ENCODE measurements at regions not wholly inside any gene's neighbourhood (a gene's known extent, or its start where the extent isn't known, plus 50 kb on each side); places are given as distances from the start of the nearest gene placed in this dataset.

- H3K4me3 ChIP-seq (ENCODE audit: low read depth, low read length): no peak overlapping the region
Measured at GRCh38 chr6:78513856-78514255, 353.5 kb upstream of the IRAK1BP1 start.

DNA sequence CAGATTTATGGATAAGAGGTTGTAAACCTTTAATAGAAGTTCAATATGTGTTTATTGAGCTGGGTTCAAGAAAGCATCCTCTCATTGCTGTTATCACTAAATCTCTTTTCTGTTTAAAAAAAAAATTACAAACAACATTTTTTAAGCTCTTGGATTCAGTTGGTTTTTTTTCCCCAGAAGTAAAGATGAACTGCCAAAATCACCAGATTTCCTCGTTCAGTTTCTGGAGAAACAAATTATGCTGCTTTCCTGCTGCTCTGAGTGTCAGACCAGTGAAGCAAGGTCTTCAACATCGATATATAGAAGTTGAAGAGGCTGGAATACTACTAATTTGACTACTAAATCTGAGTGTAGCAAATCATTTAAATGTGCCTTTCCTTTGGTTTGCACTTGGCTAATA, 352.1 kb upstream of the IRAK1BP1 start:
- H3K27ac ChIP-seq (ENCODE audit: extremely low read depth, low read depth, low read length): no peak overlapping the region
- H3K36me3 ChIP-seq (ENCODE audit: control insufficient read depth in 2 of 2, insufficient read depth in 1 of 2, low read length in 2 of 2): no peaks in the 10 kb centered on the region
- H3K4me3 ChIP-seq (ENCODE audit: low read depth, low read length): no peak overlapping the region
- CTCF ChIA-PET: no interaction called here
- POLR2A ChIA-PET: no interaction called here
- H3K4me1 ChIP-seq (ENCODE audit: control insufficient read depth, insufficient read depth, low read length): no peaks in the 10 kb centered on the region
- TF ChIP-seq ZBTB10 (tag by site-specific recombination; IDR thresholded peaks at IDR 0.05): no peak
- no peak for TF ChIP-seq ZEB2 (tag by site-specific recombination; IDR thresholded peaks at IDR 0.05)
- no peak for TF ChIP-seq ZNF140 (tag by site-specific recombination; IDR thresholded peaks at IDR 0.05)
- TF ChIP-seq ZNF223 (tag by site-specific recombination; IDR thresholded peaks at IDR 0.05): no peak
- no peak for TF ChIP-seq ZIC2 (tag by site-specific recombination; IDR thresholded peaks at IDR 0.05)
- TF ChIP-seq TSHZ1 (tag by site-specific recombination; IDR thresholded peaks at IDR 0.05; ENCODE audit: borderline replicate concordance): no peak
- TF ChIP-seq HOXA7 (CRISPR knock-in tag; IDR thresholded peaks at IDR 0.05; ENCODE audit: borderline replicate concordance): no peak
- no peak for TF ChIP-seq ZNF677 (tag by site-specific recombination; IDR thresholded peaks at IDR 0.05)
- no peak for TF ChIP-seq ZNF202 (tag by site-specific recombination; IDR thresholded peaks at IDR 0.05; ENCODE audit: borderline replicate concordance)
- TF ChIP-seq ZNF37A (tag by site-specific recombination; IDR thresholded peaks at IDR 0.05): no peak
- no peak for TF ChIP-seq ZNF777 (tag by site-specific recombination; IDR thresholded peaks at IDR 0.05; ENCODE audit: borderline replicate concordance)
- TF ChIP-seq ZNF148 (tag by site-specific recombination; IDR thresholded peaks at IDR 0.05; ENCODE audit: borderline replicate concordance): no peak
- no peak for TF ChIP-seq EGR2 (tag by site-specific recombination; IDR thresholded peaks at IDR 0.05; ENCODE audit: low read depth)
- TF ChIP-seq ZNF274 (IDR thresholded peaks at IDR 0.05; ENCODE audit: low read length): no peak
- no peak for TF ChIP-seq ZNF274 (tag by site-specific recombination; IDR thresholded peaks at IDR 0.05; ENCODE audit: borderline replicate concordance)
- TF ChIP-seq GLI4 (tag by site-specific recombination; IDR thresholded peaks at IDR 0.05): no peak
- H3K9me3 ChIP-seq (ENCODE audit: control insufficient read depth, insufficient read depth, low read depth, low read length): no peaks in the 10 kb centered on the region

More at GRCh38 chr6:78513856-78514255, 353.5 kb upstream of the IRAK1BP1 start:
- Histone ChIP-seq H3K27ac (ENCODE audit: extremely low read depth, low read depth, low read length) (no peak overlapping the region), H3K9me3 (ENCODE audit: control insufficient read depth, insufficient read depth, low read depth, low read length) (no peaks in the 10 kb centered on the region), H3K4me1 (ENCODE audit: control insufficient read depth, insufficient read depth, low read length) (no peaks in the 10 kb centered on the region), H3K36me3 (ENCODE audit: control insufficient read depth in 2 of 2, insufficient read depth in 1 of 2, low read length in 2 of 2) (no peaks in the 10 kb centered on the region)
- TF ChIP-seq ZBTB49 (tag by site-specific recombination; IDR thresholded peaks at IDR 0.05; ENCODE audit: low read depth) (no peak), ZNF544 (tag by site-specific recombination; IDR thresholded peaks at IDR 0.05) (no peak), ZNF621 (tag by site-specific recombination; IDR thresholded peaks at IDR 0.05) (no peak), ZNF654 (tag by site-specific recombination; IDR thresholded peaks at IDR 0.05; ENCODE audit: low read depth) (0 out of 2 replicates have a peak, but pooled peaks have one; percentile 21)
- ChIA-PET CTCF (interaction anchor here (0.6 to 0.9 kb wide), 6 partner anchors 9 to 694 kb away, joined by 3 to 4 read pairs (median 4); no protein-coding TSS in a partner anchor), POLR2A (no interaction called here)

Measured in HEK293 (cell line).